ENCODE measurements at regions not wholly inside any gene's neighbourhood (a gene's known extent, or its start where the extent isn't known, plus 50 kb on each side); places are given as distances from the start of the nearest gene placed in this dataset.

DNA sequence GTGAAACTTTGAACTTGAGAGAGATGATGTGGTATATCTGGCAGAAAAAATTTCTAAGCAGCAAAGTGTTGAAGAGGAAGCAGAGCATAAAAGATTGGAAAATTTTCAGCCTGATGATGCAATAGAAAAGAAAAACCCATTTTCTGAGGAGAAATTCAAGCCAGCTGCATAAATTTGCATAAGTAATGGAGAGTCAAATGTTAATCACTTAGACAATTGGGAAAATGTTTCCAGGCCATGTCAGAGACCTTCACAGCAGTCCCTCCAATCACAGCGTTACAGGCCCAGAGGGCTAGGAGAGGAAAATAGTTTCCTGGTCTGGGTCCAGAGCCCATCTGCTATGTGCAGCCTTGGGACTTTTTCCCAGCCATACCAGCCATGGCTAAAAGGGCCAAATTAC is 469.0 kb upstream of the FOXG1 start (continued):
- TF ChIP-seq, protein P1, sequence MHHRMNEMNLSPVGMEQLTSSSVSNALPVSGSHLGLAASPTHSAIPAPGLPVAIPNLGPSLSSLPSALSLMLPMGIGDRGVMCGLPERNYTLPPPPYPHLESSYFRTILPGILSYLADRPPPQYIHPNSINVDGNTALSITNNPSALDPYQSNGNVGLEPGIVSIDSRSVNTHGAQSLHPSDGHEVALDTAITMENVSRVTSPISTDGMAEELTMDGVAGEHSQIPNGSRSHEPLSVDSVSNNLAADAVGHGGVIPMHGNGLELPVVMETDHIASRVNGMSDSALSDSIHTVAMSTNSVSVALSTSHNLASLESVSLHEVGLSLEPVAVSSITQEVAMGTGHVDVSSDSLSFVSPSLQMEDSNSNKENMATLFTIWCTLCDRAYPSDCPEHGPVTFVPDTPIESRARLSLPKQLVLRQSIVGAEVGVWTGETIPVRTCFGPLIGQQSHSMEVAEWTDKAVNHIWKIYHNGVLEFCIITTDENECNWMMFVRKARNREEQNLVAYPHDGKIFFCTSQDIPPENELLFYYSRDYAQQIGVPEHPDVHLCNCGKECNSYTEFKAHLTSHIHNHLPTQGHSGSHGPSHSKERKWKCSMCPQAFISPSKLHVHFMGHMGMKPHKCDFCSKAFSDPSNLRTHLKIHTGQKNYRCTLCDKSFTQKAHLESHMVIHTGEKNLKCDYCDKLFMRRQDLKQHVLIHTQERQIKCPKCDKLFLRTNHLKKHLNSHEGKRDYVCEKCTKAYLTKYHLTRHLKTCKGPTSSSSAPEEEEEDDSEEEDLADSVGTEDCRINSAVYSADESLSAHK (tag by site-specific recombination; IDR thresholded peaks at IDR 0.05) = no peak
- TF ChIP-seq, protein P2, sequence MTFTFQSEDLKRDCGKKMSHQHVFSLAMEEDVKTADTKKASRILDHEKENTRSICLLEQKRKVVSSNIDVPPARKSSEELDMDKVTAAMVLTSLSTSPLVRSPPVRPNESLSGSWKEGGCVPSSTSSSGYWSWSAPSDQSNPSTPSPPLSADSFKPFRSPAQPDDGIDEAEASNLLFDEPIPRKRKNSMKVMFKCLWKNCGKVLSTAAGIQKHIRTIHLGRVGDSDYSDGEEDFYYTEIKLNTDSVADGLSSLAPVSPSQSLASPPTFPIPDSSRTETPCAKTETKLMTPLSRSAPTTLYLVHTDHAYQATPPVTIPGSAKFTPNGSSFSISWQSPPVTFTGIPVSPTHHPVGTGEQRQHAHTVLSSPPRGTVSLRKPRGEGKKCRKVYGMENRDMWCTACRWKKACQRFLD (tag by site-specific recombination; IDR thresholded peaks at IDR 0.05) = no peak
- TF ChIP-seq, protein P3, sequence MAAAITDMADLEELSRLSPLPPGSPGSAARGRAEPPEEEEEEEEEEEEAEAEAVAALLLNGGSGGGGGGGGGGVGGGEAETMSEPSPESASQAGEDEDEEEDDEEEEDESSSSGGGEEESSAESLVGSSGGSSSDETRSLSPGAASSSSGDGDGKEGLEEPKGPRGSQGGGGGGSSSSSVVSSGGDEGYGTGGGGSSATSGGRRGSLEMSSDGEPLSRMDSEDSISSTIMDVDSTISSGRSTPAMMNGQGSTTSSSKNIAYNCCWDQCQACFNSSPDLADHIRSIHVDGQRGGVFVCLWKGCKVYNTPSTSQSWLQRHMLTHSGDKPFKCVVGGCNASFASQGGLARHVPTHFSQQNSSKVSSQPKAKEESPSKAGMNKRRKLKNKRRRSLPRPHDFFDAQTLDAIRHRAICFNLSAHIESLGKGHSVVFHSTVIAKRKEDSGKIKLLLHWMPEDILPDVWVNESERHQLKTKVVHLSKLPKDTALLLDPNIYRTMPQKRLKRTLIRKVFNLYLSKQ (tag by site-specific recombination; IDR thresholded peaks at IDR 0.05; ENCODE audit: borderline replicate concordance) = no peak
- TF ChIP-seq ZBTB20 (tag by site-specific recombination; IDR thresholded peaks at IDR 0.05) = no peak
- TF ChIP-seq, protein P4, sequence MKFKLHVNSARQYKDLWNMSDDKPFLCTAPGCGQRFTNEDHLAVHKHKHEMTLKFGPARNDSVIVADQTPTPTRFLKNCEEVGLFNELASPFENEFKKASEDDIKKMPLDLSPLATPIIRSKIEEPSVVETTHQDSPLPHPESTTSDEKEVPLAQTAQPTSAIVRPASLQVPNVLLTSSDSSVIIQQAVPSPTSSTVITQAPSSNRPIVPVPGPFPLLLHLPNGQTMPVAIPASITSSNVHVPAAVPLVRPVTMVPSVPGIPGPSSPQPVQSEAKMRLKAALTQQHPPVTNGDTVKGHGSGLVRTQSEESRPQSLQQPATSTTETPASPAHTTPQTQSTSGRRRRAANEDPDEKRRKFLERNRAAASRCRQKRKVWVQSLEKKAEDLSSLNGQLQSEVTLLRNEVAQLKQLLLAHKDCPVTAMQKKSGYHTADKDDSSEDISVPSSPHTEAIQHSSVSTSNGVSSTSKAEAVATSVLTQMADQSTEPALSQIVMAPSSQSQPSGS (tag by site-specific recombination; IDR thresholded peaks at IDR 0.05; ENCODE audit: low read depth) = no peak
- TF ChIP-seq ZNF24 (tag by site-specific recombination; IDR thresholded peaks at IDR 0.05) = no peak
- TF ChIP-seq, protein P5, sequence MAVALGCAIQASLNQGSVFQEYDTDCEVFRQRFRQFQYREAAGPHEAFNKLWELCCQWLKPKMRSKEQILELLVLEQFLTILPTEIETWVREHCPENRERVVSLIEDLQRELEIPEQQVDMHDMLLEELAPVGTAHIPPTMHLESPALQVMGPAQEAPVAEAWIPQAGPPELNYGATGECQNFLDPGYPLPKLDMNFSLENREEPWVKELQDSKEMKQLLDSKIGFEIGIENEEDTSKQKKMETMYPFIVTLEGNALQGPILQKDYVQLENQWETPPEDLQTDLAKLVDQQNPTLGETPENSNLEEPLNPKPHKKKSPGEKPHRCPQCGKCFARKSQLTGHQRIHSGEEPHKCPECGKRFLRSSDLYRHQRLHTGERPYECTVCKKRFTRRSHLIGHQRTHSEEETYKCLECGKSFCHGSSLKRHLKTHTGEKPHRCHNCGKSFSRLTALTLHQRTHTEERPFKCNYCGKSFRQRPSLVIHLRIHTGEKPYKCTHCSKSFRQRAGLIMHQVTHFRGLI (tag by site-specific recombination; IDR thresholded peaks at IDR 0.05) = no peak
- no peak for TF ChIP-seq ZNF146 (tag by site-specific recombination; IDR thresholded peaks at IDR 0.05)
- TF ChIP-seq, protein P6, sequence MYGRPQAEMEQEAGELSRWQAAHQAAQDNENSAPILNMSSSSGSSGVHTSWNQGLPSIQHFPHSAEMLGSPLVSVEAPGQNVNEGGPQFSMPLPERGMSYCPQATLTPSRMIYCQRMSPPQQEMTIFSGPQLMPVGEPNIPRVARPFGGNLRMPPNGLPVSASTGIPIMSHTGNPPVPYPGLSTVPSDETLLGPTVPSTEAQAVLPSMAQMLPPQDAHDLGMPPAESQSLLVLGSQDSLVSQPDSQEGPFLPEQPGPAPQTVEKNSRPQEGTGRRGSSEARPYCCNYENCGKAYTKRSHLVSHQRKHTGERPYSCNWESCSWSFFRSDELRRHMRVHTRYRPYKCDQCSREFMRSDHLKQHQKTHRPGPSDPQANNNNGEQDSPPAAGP (tag by site-specific recombination; IDR thresholded peaks at IDR 0.05) = no peak
- TF ChIP-seq ZNF366 (tag by site-specific recombination; conservative IDR thresholded peaks at IDR 0.05) = no peak
- TF ChIP-seq KLF10 (tag by site-specific recombination; IDR thresholded peaks at IDR 0.05) = no peak
- no peak for TF ChIP-seq ZNF776 (tag by site-specific recombination; IDR thresholded peaks at IDR 0.05; ENCODE audit: borderline replicate concordance)

DNA sequence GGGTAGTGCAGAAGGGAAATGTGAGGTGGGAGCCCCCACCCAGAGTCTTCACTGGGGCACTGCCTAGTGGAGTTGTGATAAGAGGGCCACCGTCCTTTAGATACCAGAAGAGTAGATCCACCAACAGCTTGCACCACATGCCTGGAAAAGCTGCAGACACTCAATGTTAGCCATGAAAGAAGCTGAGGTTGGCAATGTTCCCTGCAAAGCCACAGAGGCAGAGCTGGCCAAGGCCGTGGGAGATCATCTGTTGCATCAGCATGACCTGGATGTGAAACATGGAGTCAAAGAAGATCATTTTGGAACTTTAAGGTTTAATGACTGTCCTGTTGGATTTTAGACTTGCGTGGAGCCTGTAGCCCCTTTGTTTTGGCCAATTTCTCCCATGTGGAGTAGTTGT is 468.4 kb upstream of the FOXG1 start:
- Histone ChIP-seq H3K4me3 (ENCODE audit: low read depth, low read length) (no peak overlapping the region), H3K4me1 (ENCODE audit: control insufficient read depth, insufficient read depth, low read length) (no peaks in the 10 kb centered on the region), H3K36me3 (ENCODE audit: control insufficient read depth in 2 of 2, insufficient read depth in 1 of 2, low read length in 2 of 2) (no peaks in the 10 kb centered on the region), H3K27ac (ENCODE audit: extremely low read depth, low read depth, low read length) (no peak overlapping the region), H3K9me3 (ENCODE audit: control insufficient read depth, insufficient read depth, low read depth, low read length) (no peaks in the 10 kb centered on the region)
- CTCF ChIA-PET = no interaction called here
- POLR2A ChIA-PET = no interaction called here
- no peak for TF ChIP-seq EGR2 (tag by site-specific recombination; IDR thresholded peaks at IDR 0.05; ENCODE audit: low read depth)
- no peak for TF ChIP-seq ZNF37A (tag by site-specific recombination; IDR thresholded peaks at IDR 0.05)
- TF ChIP-seq, protein P7, sequence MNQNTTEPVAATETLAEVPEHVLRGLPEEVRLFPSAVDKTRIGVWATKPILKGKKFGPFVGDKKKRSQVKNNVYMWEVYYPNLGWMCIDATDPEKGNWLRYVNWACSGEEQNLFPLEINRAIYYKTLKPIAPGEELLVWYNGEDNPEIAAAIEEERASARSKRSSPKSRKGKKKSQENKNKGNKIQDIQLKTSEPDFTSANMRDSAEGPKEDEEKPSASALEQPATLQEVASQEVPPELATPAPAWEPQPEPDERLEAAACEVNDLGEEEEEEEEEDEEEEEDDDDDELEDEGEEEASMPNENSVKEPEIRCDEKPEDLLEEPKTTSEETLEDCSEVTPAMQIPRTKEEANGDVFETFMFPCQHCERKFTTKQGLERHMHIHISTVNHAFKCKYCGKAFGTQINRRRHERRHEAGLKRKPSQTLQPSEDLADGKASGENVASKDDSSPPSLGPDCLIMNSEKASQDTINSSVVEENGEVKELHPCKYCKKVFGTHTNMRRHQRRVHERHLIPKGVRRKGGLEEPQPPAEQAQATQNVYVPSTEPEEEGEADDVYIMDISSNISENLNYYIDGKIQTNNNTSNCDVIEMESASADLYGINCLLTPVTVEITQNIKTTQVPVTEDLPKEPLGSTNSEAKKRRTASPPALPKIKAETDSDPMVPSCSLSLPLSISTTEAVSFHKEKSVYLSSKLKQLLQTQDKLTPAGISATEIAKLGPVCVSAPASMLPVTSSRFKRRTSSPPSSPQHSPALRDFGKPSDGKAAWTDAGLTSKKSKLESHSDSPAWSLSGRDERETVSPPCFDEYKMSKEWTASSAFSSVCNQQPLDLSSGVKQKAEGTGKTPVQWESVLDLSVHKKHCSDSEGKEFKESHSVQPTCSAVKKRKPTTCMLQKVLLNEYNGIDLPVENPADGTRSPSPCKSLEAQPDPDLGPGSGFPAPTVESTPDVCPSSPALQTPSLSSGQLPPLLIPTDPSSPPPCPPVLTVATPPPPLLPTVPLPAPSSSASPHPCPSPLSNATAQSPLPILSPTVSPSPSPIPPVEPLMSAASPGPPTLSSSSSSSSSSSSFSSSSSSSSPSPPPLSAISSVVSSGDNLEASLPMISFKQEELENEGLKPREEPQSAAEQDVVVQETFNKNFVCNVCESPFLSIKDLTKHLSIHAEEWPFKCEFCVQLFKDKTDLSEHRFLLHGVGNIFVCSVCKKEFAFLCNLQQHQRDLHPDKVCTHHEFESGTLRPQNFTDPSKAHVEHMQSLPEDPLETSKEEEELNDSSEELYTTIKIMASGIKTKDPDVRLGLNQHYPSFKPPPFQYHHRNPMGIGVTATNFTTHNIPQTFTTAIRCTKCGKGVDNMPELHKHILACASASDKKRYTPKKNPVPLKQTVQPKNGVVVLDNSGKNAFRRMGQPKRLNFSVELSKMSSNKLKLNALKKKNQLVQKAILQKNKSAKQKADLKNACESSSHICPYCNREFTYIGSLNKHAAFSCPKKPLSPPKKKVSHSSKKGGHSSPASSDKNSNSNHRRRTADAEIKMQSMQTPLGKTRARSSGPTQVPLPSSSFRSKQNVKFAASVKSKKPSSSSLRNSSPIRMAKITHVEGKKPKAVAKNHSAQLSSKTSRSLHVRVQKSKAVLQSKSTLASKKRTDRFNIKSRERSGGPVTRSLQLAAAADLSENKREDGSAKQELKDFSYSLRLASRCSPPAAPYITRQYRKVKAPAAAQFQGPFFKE (tag by site-specific recombination; IDR thresholded peaks at IDR 0.05; ENCODE audit: borderline replicate concordance) = no peak

All from HEK293 (cell line).